ENCODE measurements at regions not wholly inside any gene's neighbourhood (a gene's known extent, or its start where the extent isn't known, plus 50 kb on each side); places are given as distances from the start of the nearest gene placed in this dataset.

- Histone ChIP-seq H3K36me3 (ENCODE audit: insufficient read depth) (no peaks in the 10 kb centered on the region), H3K4me2 (peak overlapping the region; percentile 85), H2AFZ (ENCODE audit: low read depth) (peak overlapping the region; percentile 33), H3K4me1 (ENCODE audit: low read depth, poor library complexity, severe bottlenecking) (peaks cover 87% of the 10 kb centered on the region), H3K27ac (peak overlapping the region; percentile 87), H3K4me3 (IDR thresholded peaks at IDR 0.05; ENCODE audit: insufficient read depth, low read depth, low read length) (no peak overlapping the region), H3K79me2 (ENCODE audit: insufficient read depth, low read depth) (no peaks in the 10 kb centered on the region; the same call in 1 of the 2 replicates), H3K9ac (peak overlapping the region; percentile 47), H3K27me3 (ENCODE audit: insufficient read depth, low read depth) (no peaks in the 10 kb centered on the region), H4K20me1 (ENCODE audit: insufficient read depth) (no peaks in the 10 kb centered on the region)
- no peak for TF ChIP-seq CTCF (conservative IDR thresholded peaks at IDR 0.05; ENCODE audit: low read depth, low read length)
Measured at GRCh38 chr10:88082391-88082790, 219.0 kb downstream of the PTEN start.

- H3K9ac ChIP-seq = peak overlapping the region; percentile 47
- H2AFZ ChIP-seq (ENCODE audit: low read depth) = peak overlapping the region; percentile 33
- TF ChIP-seq CTCF (conservative IDR thresholded peaks at IDR 0.05; ENCODE audit: low read depth, low read length) = no peak
Measured at GRCh38 chr10:88082806-88083596, 219.6 kb downstream of the PTEN start.

GRCh38 chr10:88083597-88083989, 220.2 kb downstream of the PTEN start:
- TF ChIP-seq CTCF (conservative IDR thresholded peaks at IDR 0.05; ENCODE audit: low read depth, low read length) = no peak
- peak overlapping the region; percentile 87 for H3K27ac ChIP-seq

More at GRCh38 chr10:88082806-88083596, 219.6 kb downstream of the PTEN start:
- H3K27ac ChIP-seq = peak overlapping the region; percentile 87
- no peaks in the 10 kb centered on the region for H3K27me3 ChIP-seq (ENCODE audit: insufficient read depth, low read depth)
- peak overlapping the region; percentile 85 for H3K4me2 ChIP-seq
- no peaks in the 10 kb centered on the region for H3K36me3 ChIP-seq (ENCODE audit: insufficient read depth)
- H3K4me1 ChIP-seq (ENCODE audit: low read depth, poor library complexity, severe bottlenecking) = peaks cover 81% of the 10 kb centered on the region
- H3K79me2 ChIP-seq (ENCODE audit: insufficient read depth, low read depth) = no peaks in the 10 kb centered on the region; the same call in 1 of the 2 replicates
- no peak overlapping the region for H3K4me3 ChIP-seq (IDR thresholded peaks at IDR 0.05; ENCODE audit: insufficient read depth, low read depth, low read length)
- H4K20me1 ChIP-seq (ENCODE audit: insufficient read depth) = no peaks in the 10 kb centered on the region

GRCh38 chr10:88086187-88086960, 222.9 kb downstream of the PTEN start:
- no peak overlapping the region for H3K27ac ChIP-seq
- no peak for TF ChIP-seq CTCF (conservative IDR thresholded peaks at IDR 0.05; ENCODE audit: low read depth, low read length)

More at GRCh38 chr10:88083597-88083989, 220.2 kb downstream of the PTEN start:
- Histone ChIP-seq H4K20me1 (ENCODE audit: insufficient read depth) (no peaks in the 10 kb centered on the region), H3K9ac (peak overlapping the region; percentile 47), H3K36me3 (ENCODE audit: insufficient read depth) (no peaks in the 10 kb centered on the region), H3K4me3 (IDR thresholded peaks at IDR 0.05; ENCODE audit: insufficient read depth, low read depth, low read length) (no peak overlapping the region), H3K4me1 (ENCODE audit: low read depth, poor library complexity, severe bottlenecking) (peaks cover 79% of the 10 kb centered on the region), H3K4me2 (peak overlapping the region; percentile 85), H3K79me2 (ENCODE audit: insufficient read depth, low read depth) (no peaks in the 10 kb centered on the region; the same call in 1 of the 2 replicates), H3K27me3 (ENCODE audit: insufficient read depth, low read depth) (no peaks in the 10 kb centered on the region), H2AFZ (ENCODE audit: low read depth) (0 out of 2 replicates have a peak overlapping the region, but pooled peaks have one; percentile 21)

More at GRCh38 chr10:88086187-88086960, 222.9 kb downstream of the PTEN start:
- Histone ChIP-seq H3K27me3 (ENCODE audit: insufficient read depth, low read depth) (no peaks in the 10 kb centered on the region), H2AFZ (ENCODE audit: low read depth) (no peak overlapping the region), H3K4me1 (ENCODE audit: low read depth, poor library complexity, severe bottlenecking) (peaks cover 79% of the 10 kb centered on the region), H3K79me2 (ENCODE audit: insufficient read depth, low read depth) (no peaks in the 10 kb centered on the region; the same call in 1 of the 2 replicates), H3K4me2 (no peak overlapping the region), H3K9ac (no peak overlapping the region), H3K4me3 (IDR thresholded peaks at IDR 0.05; ENCODE audit: insufficient read depth, low read depth, low read length) (no peak overlapping the region), H3K36me3 (ENCODE audit: insufficient read depth) (no peaks in the 10 kb centered on the region), H4K20me1 (ENCODE audit: insufficient read depth) (no peaks in the 10 kb centered on the region)
